ENCODE measurements at regions not wholly inside any gene's neighbourhood (a gene's known extent, or its start where the extent isn't known, plus 50 kb on each side); places are given as distances from the start of the nearest gene placed in this dataset.

GRCh38 chr2:181143790-181144300 is 163.4 kb downstream of the UBE2E3 start:
- in situ Hi-C loops (cut with MboI; ENCODE audit: low pct_unique_long_range_greater_than_20kb, low sequenced_read_pairs): no loop called here
- DNase-seq: no peak

- in situ Hi-C loops (cut with MboI; ENCODE audit: low pct_unique_long_range_greater_than_20kb, low sequenced_read_pairs): no loop called here
- DNase-seq: no peak
These were observed 165.2 kb downstream of the UBE2E3 start for GRCh38 chr2:181145645-181146044.

DNA sequence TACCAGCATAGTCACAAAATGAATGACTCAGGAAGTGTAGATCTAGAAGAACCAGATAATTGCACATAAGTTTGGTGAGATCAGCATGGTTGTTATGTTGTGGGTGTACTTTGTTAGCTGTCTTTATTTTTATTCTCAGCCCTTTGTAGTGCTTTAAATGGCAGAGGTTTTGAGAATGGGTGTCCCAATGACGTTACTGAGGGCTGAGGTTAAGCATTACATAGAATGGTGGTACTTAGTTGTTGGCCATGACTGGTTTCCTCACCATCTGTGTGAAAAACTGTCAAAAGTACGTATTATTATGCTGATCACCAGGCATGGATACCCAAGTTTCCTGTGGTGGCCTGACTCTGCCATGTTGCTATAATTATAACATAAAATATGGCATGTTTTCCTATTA is 165.8 kb downstream of the UBE2E3 start:
- in situ Hi-C loops (cut with MboI; ENCODE audit: low pct_unique_long_range_greater_than_20kb, low sequenced_read_pairs): no loop called here
- no peak for DNase-seq

DNA sequence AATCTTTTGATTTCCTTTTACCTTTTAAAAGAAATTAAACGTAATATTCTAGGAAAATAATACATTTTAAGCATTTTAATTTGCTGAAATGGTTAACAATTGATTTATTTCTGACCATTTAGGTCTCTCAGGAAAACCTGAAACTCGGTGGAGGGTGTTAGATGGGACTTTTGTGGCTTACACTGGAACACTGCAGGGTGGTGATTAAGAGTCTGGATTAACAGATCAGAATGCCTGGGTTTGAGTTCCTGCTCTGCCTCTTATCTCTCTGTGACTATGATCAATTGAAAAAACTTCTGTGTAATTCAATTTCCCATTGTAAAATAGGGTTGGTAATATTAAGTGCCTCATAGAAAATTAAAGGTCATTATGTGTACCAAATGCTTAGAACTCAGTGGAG is 168.7 kb downstream of the UBE2E3 start:
- in situ Hi-C loops (cut with MboI; ENCODE audit: low pct_unique_long_range_greater_than_20kb, low sequenced_read_pairs): no loop called here
- DNase-seq: no peak

- no peak for DNase-seq
- in situ Hi-C loops (cut with MboI; ENCODE audit: low pct_unique_long_range_greater_than_20kb, low sequenced_read_pairs): no loop called here
These were observed 171.8 kb downstream of the UBE2E3 start for GRCh38 chr2:181152226-181152625.

- DNase-seq: no peak
- in situ Hi-C loops (cut with MboI; ENCODE audit: low pct_unique_long_range_greater_than_20kb, low sequenced_read_pairs): no loop called here
These were observed 172.3 kb downstream of the UBE2E3 start for GRCh38 chr2:181152701-181153100.

- in situ Hi-C loops (cut with MboI; ENCODE audit: low pct_unique_long_range_greater_than_20kb, low sequenced_read_pairs): no loop called here
- no peak for DNase-seq
These were observed 173.5 kb downstream of the UBE2E3 start for GRCh38 chr2:181153886-181154285.

GRCh38 chr2:181157326-181157725 is 176.9 kb downstream of the UBE2E3 start:
- no peak for DNase-seq
- in situ Hi-C loops (cut with MboI; ENCODE audit: low pct_unique_long_range_greater_than_20kb, low sequenced_read_pairs): no loop called here

- in situ Hi-C loops (cut with MboI; ENCODE audit: low pct_unique_long_range_greater_than_20kb, low sequenced_read_pairs): no loop called here
- DNase-seq: no peak
These were observed 178.0 kb downstream of the UBE2E3 start for GRCh38 chr2:181158427-181158826.

DNA sequence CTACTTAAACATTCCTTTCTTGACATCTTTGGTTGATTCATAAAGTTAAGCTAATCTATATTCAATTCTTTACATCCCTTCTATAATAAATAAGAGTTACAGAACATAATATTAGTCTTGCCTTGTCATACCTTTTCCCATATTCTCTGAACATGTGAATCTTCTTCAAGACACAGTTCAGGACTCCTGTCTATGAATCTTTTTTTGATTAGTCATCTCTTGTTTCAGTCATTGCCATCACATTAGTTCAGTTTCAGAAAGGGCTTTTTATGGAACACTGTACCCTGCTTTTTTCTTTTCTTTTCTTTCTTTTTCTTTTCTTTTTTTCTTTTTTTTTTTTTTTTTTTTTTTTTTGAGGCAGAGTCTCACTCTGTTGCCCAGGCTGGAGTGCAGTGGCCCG is 181.2 kb downstream of the UBE2E3 start:
- in situ Hi-C loops (cut with MboI; ENCODE audit: low pct_unique_long_range_greater_than_20kb, low sequenced_read_pairs): no loop called here

DNA sequence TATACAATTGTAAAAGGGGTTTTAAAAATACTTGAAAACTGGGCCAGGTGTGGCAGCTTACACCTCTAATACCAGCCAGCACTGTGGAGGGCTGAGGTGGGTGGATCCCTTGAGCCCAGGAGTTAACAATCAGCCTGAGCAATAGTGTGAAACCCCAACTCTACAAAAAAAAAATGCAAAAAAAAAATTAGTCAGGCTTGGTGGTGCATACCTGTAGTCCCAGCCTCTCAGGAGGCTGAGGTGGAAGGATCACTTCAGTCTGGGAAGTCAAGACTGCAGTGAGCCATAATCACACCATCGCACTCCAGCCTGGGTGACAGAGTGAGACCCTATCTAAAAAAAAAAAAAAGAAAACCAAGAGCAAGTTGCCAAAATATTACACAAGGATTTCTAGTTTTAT is 182.7 kb downstream of the UBE2E3 start:
- in situ Hi-C loops (cut with MboI; ENCODE audit: low pct_unique_long_range_greater_than_20kb, low sequenced_read_pairs): no loop called here

More for the DNA sequence above, 181.2 kb downstream of the UBE2E3 start:
- no peak for DNase-seq

GRCh38 chr2:181163691-181164090 is 183.3 kb downstream of the UBE2E3 start:
- no peak for DNase-seq
- in situ Hi-C loops (cut with MboI; ENCODE audit: low pct_unique_long_range_greater_than_20kb, low sequenced_read_pairs): no loop called here

More for the DNA sequence above, 182.7 kb downstream of the UBE2E3 start:
- no peak for DNase-seq

- DNase-seq: peak; percentile 46
- in situ Hi-C loops (cut with MboI; ENCODE audit: low pct_unique_long_range_greater_than_20kb, low sequenced_read_pairs): no loop called here
These were observed 184.3 kb downstream of the UBE2E3 start for GRCh38 chr2:181164699-181165098.

- no peak for DNase-seq
- in situ Hi-C loops (cut with MboI; ENCODE audit: low pct_unique_long_range_greater_than_20kb, low sequenced_read_pairs): no loop called here
These were observed 184.9 kb downstream of the UBE2E3 start for GRCh38 chr2:181165199-181165868.

DNA sequence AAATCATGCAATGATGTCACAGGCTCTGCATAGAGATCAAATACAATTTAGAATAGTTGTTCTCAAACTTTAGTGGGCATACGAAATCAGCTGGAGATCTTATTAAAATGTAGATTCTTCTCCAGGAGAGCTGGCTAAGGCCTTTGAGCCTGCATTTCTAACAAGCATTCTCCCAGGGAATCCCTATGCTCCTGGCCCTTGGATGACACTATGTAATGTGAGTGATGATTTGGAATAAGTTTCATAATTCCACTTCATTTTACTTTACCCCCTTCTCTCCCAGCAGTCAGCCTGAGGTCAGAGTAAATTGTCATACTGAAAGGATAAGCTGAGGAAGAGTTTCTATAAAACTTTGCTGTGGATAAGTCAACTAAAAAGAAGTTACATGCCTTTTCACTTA is 189.1 kb downstream of the UBE2E3 start:
- no peak for DNase-seq
- in situ Hi-C loops (cut with MboI; ENCODE audit: low pct_unique_long_range_greater_than_20kb, low sequenced_read_pairs): no loop called here

GRCh38 chr2:181170256-181170655 is 189.9 kb downstream of the UBE2E3 start:
- no peak for DNase-seq
- in situ Hi-C loops (cut with MboI; ENCODE audit: low pct_unique_long_range_greater_than_20kb, low sequenced_read_pairs): no loop called here

DNA sequence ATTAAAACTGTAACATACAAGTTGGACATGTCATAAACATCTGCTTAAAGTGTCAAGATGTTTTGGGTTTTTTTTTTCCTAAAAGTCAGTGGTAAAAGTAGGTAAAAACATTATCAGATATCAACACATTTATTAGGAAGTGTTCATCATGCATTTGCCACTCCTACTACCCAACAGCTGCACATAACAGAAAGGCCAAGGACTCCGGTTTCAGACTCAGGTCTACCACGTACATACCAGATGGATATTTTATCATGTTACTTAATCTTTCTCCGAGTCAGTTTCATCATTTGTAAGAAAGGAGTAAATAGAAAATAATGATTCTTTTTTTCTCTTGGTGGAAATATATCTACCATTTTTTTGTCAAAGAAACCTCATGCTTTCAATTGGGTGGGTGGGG is 192.3 kb downstream of the UBE2E3 start:
- no peak for DNase-seq
- in situ Hi-C loops (cut with MboI; ENCODE audit: low pct_unique_long_range_greater_than_20kb, low sequenced_read_pairs): no loop called here

DNA sequence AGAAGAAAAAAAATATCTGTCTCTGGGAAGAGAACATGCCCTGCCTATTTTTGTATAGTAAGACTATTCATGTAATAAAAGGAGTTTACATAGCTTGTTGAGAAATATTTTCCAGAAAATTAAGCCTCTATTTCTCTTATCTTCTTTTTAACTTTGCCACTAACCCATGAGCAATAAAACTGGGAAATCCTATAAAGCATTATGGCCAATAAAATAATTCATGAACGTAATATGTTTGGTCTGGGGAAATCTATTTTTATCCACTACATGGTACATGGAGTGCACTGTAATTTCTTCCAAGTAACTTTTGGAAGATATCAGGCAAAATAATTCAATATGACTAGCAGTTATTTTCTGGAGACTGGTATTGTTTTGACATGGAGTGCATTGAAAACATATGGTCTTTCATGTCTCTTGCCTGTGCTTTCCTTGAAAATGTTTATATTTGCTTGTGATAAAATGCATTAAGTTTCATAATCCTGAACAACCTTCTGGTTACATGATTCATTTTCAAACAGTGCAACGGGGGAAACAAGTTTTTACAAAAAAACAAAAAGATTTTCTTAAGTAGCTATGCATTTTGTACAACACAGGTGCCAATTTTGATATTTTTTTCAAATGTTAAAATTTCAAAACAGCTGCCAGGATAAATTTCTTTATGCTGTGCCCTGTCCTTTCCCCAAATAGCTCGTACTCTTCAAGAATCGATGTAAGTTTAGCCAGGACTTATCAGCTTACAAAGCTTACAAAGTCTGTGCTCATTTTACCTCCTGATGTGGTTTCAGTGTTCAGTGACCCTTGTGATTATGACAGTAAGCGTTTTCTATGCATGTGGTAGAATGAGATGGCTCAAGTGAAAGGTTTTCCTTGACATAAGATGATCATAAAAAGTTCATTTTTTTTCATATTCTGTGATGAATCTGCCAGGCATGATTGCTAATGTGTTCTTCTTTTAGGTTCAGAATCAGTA is 194.5 kb downstream of the UBE2E3 start:
- no peak for DNase-seq
- in situ Hi-C loops (cut with MboI; ENCODE audit: low pct_unique_long_range_greater_than_20kb, low sequenced_read_pairs): no loop called here

GRCh38 chr2:181176540-181176939 is 196.1 kb downstream of the UBE2E3 start:
- no peak for DNase-seq
- in situ Hi-C loops (cut with MboI; ENCODE audit: low pct_unique_long_range_greater_than_20kb, low sequenced_read_pairs): no loop called here

GRCh38 chr2:181177376-181177775 is 197.0 kb downstream of the UBE2E3 start:
- in situ Hi-C loops (cut with MboI; ENCODE audit: low pct_unique_long_range_greater_than_20kb, low sequenced_read_pairs): no loop called here
- DNase-seq: no peak
